Right lobe of liver (tissue), 4 donors: ENCODE measurements at regions not wholly inside any gene's neighbourhood (a gene's known extent, or its start where the extent isn't known, plus 50 kb on each side); places are given as distances from the start of the nearest gene placed in this dataset.

Experiments
- POLR2A ChIP-seq: fragments of 450-650 bp; IDR thresholded peaks from one replicate; pipeline ENCODE4 v1.6.1; 2017; ENCODE audit warnings: antibody characterized with exemption, mild to moderate bottlenecking
- TF ChIP-seq, protein P1 (sequence below), 4 donors: fragments of 200-600 bp in 3 of 4; fragments of 450-650 bp in 1 of 4; IDR thresholded peaks; one replicate each; pipeline versions ENCODE4 v1.5.1 to v1.8.0; 2016 to 2022; ENCODE audit warnings: antibody characterized with exemption in 4 of 4, mild to moderate bottlenecking in 2 of 4
- donor health status: DM: no; HTN: no; CAD: no.
- donor health status: DM: no; HTN: no; CAD: no.
- donor health status: DM: no; HTN: yes; CAD: no.

DNA sequence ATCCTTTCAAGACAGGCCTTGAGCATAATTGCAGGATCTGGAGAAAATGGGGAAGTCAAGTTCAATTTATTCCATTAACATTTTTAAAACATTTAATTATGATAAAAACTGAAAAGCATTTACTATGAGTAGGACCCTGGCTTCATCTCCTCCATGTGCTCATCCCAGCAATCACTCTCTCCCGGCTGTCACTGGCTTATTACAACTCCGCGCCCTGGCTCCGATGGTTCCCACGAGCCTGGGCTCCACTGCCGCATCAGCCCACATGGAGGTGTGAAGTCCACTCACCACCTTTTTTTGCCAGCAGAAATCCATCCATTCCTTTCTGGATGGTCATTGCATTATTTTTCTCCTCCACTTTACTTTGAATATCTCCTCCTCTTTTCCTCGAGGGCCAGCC, 194.4 kb downstream of the EMP1 start:
- TF ChIP-seq, protein P1, sequence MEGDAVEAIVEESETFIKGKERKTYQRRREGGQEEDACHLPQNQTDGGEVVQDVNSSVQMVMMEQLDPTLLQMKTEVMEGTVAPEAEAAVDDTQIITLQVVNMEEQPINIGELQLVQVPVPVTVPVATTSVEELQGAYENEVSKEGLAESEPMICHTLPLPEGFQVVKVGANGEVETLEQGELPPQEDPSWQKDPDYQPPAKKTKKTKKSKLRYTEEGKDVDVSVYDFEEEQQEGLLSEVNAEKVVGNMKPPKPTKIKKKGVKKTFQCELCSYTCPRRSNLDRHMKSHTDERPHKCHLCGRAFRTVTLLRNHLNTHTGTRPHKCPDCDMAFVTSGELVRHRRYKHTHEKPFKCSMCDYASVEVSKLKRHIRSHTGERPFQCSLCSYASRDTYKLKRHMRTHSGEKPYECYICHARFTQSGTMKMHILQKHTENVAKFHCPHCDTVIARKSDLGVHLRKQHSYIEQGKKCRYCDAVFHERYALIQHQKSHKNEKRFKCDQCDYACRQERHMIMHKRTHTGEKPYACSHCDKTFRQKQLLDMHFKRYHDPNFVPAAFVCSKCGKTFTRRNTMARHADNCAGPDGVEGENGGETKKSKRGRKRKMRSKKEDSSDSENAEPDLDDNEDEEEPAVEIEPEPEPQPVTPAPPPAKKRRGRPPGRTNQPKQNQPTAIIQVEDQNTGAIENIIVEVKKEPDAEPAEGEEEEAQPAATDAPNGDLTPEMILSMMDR (IDR thresholded peaks at IDR 0.05), result no peak
- no peak for TF ChIP-seq POLR2A
